ENCODE measurements at regions not wholly inside any gene's neighbourhood (a gene's known extent, or its start where the extent isn't known, plus 50 kb on each side); places are given as distances from the start of the nearest gene placed in this dataset.

GRCh38 chr14:103220982-103221641, 97.9 kb downstream of the TNFAIP2 start:
- POLR2A ChIA-PET (ENCODE audit: partially characterized antibody): no interaction called here
- TF ChIP-seq SIRT6 (IDR thresholded peaks at IDR 0.05; ENCODE audit: low read length) (no peak), HDAC2 (IDR thresholded peaks at IDR 0.05; ENCODE audit: borderline replicate concordance in 1 of 2, low read depth in 2 of 2, low read length in 2 of 2) (no peak), CREB1 (IDR thresholded peaks at IDR 0.05) (no peak), KDM1A (IDR thresholded peaks at IDR 0.05; ENCODE audit: borderline replicate concordance, low read length) (no peak), YY1 (IDR thresholded peaks at IDR 0.05; ENCODE audit: low read depth, low read length) (no peak), KDM5A (IDR thresholded peaks at IDR 0.05; ENCODE audit: low read length) (no peak), PHF8 (conservative IDR thresholded peaks at IDR 0.05; ENCODE audit: low read depth, low read length) (no peak), CEBPB (IDR thresholded peaks at IDR 0.05; ENCODE audit: low read depth, low read length) (no peak), RAD21 (IDR thresholded peaks at IDR 0.05 in 1 of 2, conservative IDR thresholded peaks at IDR 0.05 in 1 of 2; ENCODE audit: low read depth in 2 of 2, low read length in 2 of 2) (no peak), SUZ12 (IDR thresholded peaks at IDR 0.05; ENCODE audit: low read length) (no peak), CHD1 (IDR thresholded peaks at IDR 0.05; ENCODE audit: low read depth, low read length) (no peak)
- H2BK15ac ChIP-seq (ENCODE audit: low read length): no peak overlapping the region

More at GRCh38 chr14:103220982-103221641, 97.9 kb downstream of the TNFAIP2 start:
- WGBS, 2 experiments (ENCODE audit: extremely low coverage in 1 of 2, insufficient coverage in 1 of 2, insufficient read length in 1 of 2, insufficient replicate concordance in 2 of 2, low coverage in 1 of 2, low lambda C conversion rate in 2 of 2, missing lambda C conversion rate in 1 of 2): 48% methylated on average over 28 of the region's 30 CpGs; no CpG with 5 or more reads in 1 of the 2 experiments
- Histone ChIP-seq H3K14ac (ENCODE audit: insufficient read length) (no peak overlapping the region), H2AK5ac (ENCODE audit: low read depth, low read length) (no peak overlapping the region), H3K4me1 (replicated peaks in 1 of 4; ENCODE audit: control insufficient read depth in 3 of 4, insufficient read depth in 4 of 4, low read length in 3 of 4) (peaks cover 0 to 7% (median 4%) of the 10 kb centered on the region in 4 experiments; a peak in 4 of 7 replicates), H3K4ac (replicated peaks; ENCODE audit: insufficient read length, low read depth, low read length) (no peak overlapping the region), H2BK12ac (ENCODE audit: low read depth, low read length) (no peak overlapping the region), H3K9me3 (ENCODE audit: insufficient read depth in 2 of 2, low read depth in 1 of 2, low read length in 1 of 2) (no peaks in the 10 kb centered on the region), H4K8ac (ENCODE audit: extremely low read depth, insufficient read depth, low read length) (no peak overlapping the region; the same call in 1 of the 2 replicates), H2BK5ac (ENCODE audit: low read depth, low read length) (no peak overlapping the region), H3K23ac (ENCODE audit: insufficient read length) (no peak overlapping the region), H4K20me1 (replicated peaks in 1 of 2; ENCODE audit: control insufficient read depth in 1 of 2, insufficient read depth in 2 of 2, low read length in 2 of 2) (no peaks in the 10 kb centered on the region), H3K9ac (replicated peaks in 1 of 4; ENCODE audit: extremely low read depth in 1 of 4, low read depth in 3 of 4, low read length in 3 of 4) (no peak overlapping the region), H3K79me1 (ENCODE audit: low read depth, low read length) (no peaks in the 10 kb centered on the region), H3K36me3 (ENCODE audit: control insufficient read depth in 2 of 4, insufficient read depth in 4 of 4, low read length in 3 of 4) (no peaks in the 10 kb centered on the region), H3K4me3 (ENCODE audit: extremely low read depth in 1 of 4, insufficient read depth in 2 of 4, low read depth in 3 of 4, low read length in 4 of 4) (peak overlapping the region; percentile 31 to 72 (median 39)), H3K27me3 (replicated peaks in 1 of 4; ENCODE audit: control insufficient read depth in 3 of 4, extremely low read depth in 1 of 4, insufficient read depth in 3 of 4, low read length in 3 of 4) (peaks cover 8 to 28% (median 23%) of the 10 kb centered on the region in 4 experiments), H2BK120ac (replicated peaks; ENCODE audit: low read depth, low read length) (no peak overlapping the region), H3K18ac (ENCODE audit: extremely low read depth, low read length) (peak overlapping the region; percentile 71; the same call in 1 of the 2 replicates), H2AFZ (ENCODE audit: low read length) (peak overlapping the region; percentile 56; the same call in 1 of the 2 replicates), H2BK20ac (ENCODE audit: low read length) (no peak overlapping the region), H3K27ac (ENCODE audit: low read depth, low read length) (no peak overlapping the region), H4K91ac (replicated peaks; ENCODE audit: insufficient read length, low read length) (no peak overlapping the region), H3K56ac (replicated peaks; ENCODE audit: insufficient read length, low read depth, low read length) (no peak overlapping the region), H3K23me2 (ENCODE audit: low read depth, low read length) (peaks cover 5% of the 10 kb centered on the region; the same call in 1 of the 2 replicates), H4K5ac (ENCODE audit: insufficient read length, low read depth, low read length) (no peak overlapping the region), H3K4me2 (ENCODE audit: insufficient read depth in 1 of 2, low read depth in 2 of 2, low read length in 2 of 2) (peak overlapping the region; percentile 61 to 78), H3K79me2 (ENCODE audit: control insufficient read depth in 1 of 2, insufficient read depth in 2 of 2, low read length in 2 of 2) (no peaks in the 10 kb centered on the region)
- DNase-seq (ENCODE audit: low read depth in 1 of 2, low spot score in 2 of 2) (no peak), FAIRE-seq (no peak)
- CTCF ChIA-PET (ENCODE audit: partially characterized antibody): interaction anchor here (0.7 to 1.2 kb wide), 2 partner anchors 12 to 91 kb away, joined by 3 to 4 read pairs; no protein-coding TSS in a partner anchor
